ENCODE measurements at regions not wholly inside any gene's neighbourhood (a gene's known extent, or its start where the extent isn't known, plus 50 kb on each side); places are given as distances from the start of the nearest gene placed in this dataset.

- no peak for TF ChIP-seq SNAPC2 (CRISPR knock-in tag; IDR thresholded peaks at IDR 0.05)
- no peak for TF ChIP-seq SP5 (CRISPR knock-in tag; IDR thresholded peaks at IDR 0.05; ENCODE audit: borderline replicate concordance, low read depth)
- no peak for TF ChIP-seq ZNF225 (CRISPR knock-in tag; IDR thresholded peaks at IDR 0.05)
These were observed 92.0 kb downstream of the HLX start (continued) for GRCh38 chr1:220971221-220971620.

- H3K4me3 ChIP-seq (replicated peaks in 1 of 3; ENCODE audit: insufficient read depth in 1 of 3, low read depth in 2 of 3, low read length in 3 of 3) = no peak overlapping the region
- POLR2A ChIA-PET = no interaction called here
- H3K36me3 ChIP-seq (replicated peaks in 1 of 2; ENCODE audit: control insufficient read depth in 1 of 2, insufficient read depth in 2 of 2, low read length in 2 of 2) = no peaks in the 10 kb centered on the region
- H3K27me3 ChIP-seq (ENCODE audit: control insufficient read depth in 1 of 2, insufficient read depth in 2 of 2, low read length in 2 of 2) = no peaks in the 10 kb centered on the region
- no peak for TF ChIP-seq ZSCAN9 (CRISPR knock-in tag; IDR thresholded peaks at IDR 0.05; ENCODE audit: borderline replicate concordance)
- TF ChIP-seq FOXP1 (IDR thresholded peaks at IDR 0.05) = no peak
- no peak for TF ChIP-seq FOXP1 (CRISPR knock-in tag; IDR thresholded peaks at IDR 0.05)
- TF ChIP-seq HINFP (CRISPR knock-in tag; IDR thresholded peaks at IDR 0.05; ENCODE audit: low read depth) = no peak
- no peak for TF ChIP-seq ZNF496 (CRISPR knock-in tag; IDR thresholded peaks at IDR 0.05; ENCODE audit: insufficient replicate concordance)
- no peak for TF ChIP-seq ZNF335 (CRISPR knock-in tag; IDR thresholded peaks at IDR 0.05)
- no peak for TF ChIP-seq CENPX (CRISPR knock-in tag; IDR thresholded peaks at IDR 0.05)
- no peak for TF ChIP-seq NPAS2 (CRISPR knock-in tag; IDR thresholded peaks at IDR 0.05; ENCODE audit: borderline replicate concordance)
- no peak for TF ChIP-seq TRIM22 (IDR thresholded peaks at IDR 0.05)
- no peak for TF ChIP-seq ZBED4 (CRISPR knock-in tag; IDR thresholded peaks at IDR 0.05; ENCODE audit: borderline replicate concordance)
- no peak for FAIRE-seq
- H2AFZ ChIP-seq (ENCODE audit: low read length) = no peak overlapping the region
- intact Hi-C loops (cut with micrococcal nuclease; ENCODE audit: unreplicated experiment) = no loop called here
- CTCF ChIA-PET (ENCODE audit: low intra/inter-chr PET ratio, low total read pairs) = no interaction called here
- no peak for DNase-seq (ENCODE audit: low spot score)
- in situ Hi-C loops (cut with HindIII; ENCODE audit: extremely low pct_ligation_motif_present, low pct_unique_long_range_greater_than_20kb) = no loop called here
- no peak overlapping the region for H3K27ac ChIP-seq (ENCODE audit: extremely low read length, insufficient read depth, low read length)
- no peak overlapping the region for H3K4me2 ChIP-seq (ENCODE audit: low read depth, low read length)
- no peaks in the 10 kb centered on the region for H4K20me1 ChIP-seq (ENCODE audit: insufficient read depth, low read length)
- H3K4me1 ChIP-seq (ENCODE audit: insufficient read depth, low read length) = no peaks in the 10 kb centered on the region
- 0% methylated on average over 1 of the region's 1 CpG for WGBS (ENCODE audit: low lambda C conversion rate)
- H3K79me2 ChIP-seq (ENCODE audit: insufficient read depth, low read length) = no peaks in the 10 kb centered on the region
- ATAC-seq = no peak
- no peak overlapping the region for H3K9ac ChIP-seq (ENCODE audit: insufficient read depth, low read depth, low read length)
- no TSS peak for BruUV-seq (replicated peaks)
- H3K9me3 ChIP-seq (ENCODE audit: low read length) = no peaks in the 10 kb centered on the region
These were observed 95.2 kb downstream of the HLX start for GRCh38 chr1:220974431-220974830.

Measured in HepG2 (cell line).